ENCODE measurements at regions not wholly inside any gene's neighbourhood (a gene's known extent, or its start where the extent isn't known, plus 50 kb on each side); places are given as distances from the start of the nearest gene placed in this dataset.

GRCh38 chr10:124205432-124205831, 112.0 kb upstream of the CHST15 start:
- TF ChIP-seq EZH2 (IDR thresholded peaks at IDR 0.05; ENCODE audit: borderline replicate concordance) (no peak), CTCF (IDR thresholded peaks at IDR 0.05; ENCODE audit: poor library complexity) (no peak)
